ENCODE measurements at regions not wholly inside any gene's neighbourhood (a gene's known extent, or its start where the extent isn't known, plus 50 kb on each side); places are given as distances from the start of the nearest gene placed in this dataset.
A peak's percentile ranks its signal among the peaks of the same experiment; 100 is the strongest.

DNA sequence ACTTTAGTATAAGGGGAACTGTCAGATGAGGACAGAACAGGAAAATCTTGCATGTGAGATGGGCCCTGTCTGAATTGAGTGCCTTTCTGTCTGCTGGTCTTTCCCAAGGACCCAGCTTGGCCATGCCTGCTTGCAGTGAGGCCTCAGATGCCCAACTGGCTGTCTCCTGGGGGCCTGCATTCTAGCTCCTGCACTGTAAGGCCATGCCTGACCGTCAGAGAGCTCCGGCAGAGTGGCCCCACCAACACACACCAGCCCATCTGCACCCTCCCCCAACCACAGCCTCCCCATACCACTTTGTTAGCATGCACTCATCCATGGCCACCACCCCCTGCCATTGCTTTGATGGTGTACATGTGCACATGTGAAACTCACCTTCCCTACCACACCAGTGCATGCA lies 190.4 kb upstream of the RPRM start (continued):
- TF ChIP-seq, protein P1, sequence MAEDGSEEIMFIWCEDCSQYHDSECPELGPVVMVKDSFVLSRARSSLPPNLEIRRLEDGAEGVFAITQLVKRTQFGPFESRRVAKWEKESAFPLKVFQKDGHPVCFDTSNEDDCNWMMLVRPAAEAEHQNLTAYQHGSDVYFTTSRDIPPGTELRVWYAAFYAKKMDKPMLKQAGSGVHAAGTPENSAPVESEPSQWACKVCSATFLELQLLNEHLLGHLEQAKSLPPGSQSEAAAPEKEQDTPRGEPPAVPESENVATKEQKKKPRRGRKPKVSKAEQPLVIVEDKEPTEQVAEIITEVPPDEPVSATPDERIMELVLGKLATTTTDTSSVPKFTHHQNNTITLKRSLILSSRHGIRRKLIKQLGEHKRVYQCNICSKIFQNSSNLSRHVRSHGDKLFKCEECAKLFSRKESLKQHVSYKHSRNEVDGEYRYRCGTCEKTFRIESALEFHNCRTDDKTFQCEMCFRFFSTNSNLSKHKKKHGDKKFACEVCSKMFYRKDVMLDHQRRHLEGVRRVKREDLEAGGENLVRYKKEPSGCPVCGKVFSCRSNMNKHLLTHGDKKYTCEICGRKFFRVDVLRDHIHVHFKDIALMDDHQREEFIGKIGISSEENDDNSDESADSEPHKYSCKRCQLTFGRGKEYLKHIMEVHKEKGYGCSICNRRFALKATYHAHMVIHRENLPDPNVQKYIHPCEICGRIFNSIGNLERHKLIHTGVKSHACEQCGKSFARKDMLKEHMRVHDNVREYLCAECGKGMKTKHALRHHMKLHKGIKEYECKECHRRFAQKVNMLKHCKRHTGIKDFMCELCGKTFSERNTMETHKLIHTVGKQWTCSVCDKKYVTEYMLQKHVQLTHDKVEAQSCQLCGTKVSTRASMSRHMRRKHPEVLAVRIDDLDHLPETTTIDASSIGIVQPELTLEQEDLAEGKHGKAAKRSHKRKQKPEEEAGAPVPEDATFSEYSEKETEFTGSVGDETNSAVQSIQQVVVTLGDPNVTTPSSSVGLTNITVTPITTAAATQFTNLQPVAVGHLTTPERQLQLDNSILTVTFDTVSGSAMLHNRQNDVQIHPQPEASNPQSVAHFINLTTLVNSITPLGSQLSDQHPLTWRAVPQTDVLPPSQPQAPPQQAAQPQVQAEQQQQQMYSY (CRISPR knock-in tag; IDR thresholded peaks at IDR 0.05): no peak
- TF ChIP-seq NFXL1 (IDR thresholded peaks at IDR 0.05; ENCODE audit: borderline replicate concordance): no peak
- TF ChIP-seq MYC (IDR thresholded peaks at IDR 0.05; ENCODE audit: insufficient read depth, insufficient read length, insufficient replicate concordance, low read length, severe bottlenecking): no peak
- TF ChIP-seq, protein P2, sequence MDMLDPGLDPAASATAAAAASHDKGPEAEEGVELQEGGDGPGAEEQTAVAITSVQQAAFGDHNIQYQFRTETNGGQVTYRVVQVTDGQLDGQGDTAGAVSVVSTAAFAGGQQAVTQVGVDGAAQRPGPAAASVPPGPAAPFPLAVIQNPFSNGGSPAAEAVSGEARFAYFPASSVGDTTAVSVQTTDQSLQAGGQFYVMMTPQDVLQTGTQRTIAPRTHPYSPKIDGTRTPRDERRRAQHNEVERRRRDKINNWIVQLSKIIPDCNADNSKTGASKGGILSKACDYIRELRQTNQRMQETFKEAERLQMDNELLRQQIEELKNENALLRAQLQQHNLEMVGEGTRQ (IDR thresholded peaks at IDR 0.05; ENCODE audit: borderline replicate concordance, low read depth, low read length): no peak
- TF ChIP-seq, protein P3, sequence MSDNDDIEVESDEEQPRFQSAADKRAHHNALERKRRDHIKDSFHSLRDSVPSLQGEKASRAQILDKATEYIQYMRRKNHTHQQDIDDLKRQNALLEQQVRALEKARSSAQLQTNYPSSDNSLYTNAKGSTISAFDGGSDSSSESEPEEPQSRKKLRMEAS (IDR thresholded peaks at IDR 0.05; ENCODE audit: low read depth, low read length): no peak
- TF ChIP-seq SREBF1 (IDR thresholded peaks at IDR 0.05; ENCODE audit: low read length): no peak
- no peak for TF ChIP-seq EZH2 (IDR thresholded peaks at IDR 0.05; ENCODE audit: borderline replicate concordance, control insufficient read depth, low read depth, low read length)

DNA sequence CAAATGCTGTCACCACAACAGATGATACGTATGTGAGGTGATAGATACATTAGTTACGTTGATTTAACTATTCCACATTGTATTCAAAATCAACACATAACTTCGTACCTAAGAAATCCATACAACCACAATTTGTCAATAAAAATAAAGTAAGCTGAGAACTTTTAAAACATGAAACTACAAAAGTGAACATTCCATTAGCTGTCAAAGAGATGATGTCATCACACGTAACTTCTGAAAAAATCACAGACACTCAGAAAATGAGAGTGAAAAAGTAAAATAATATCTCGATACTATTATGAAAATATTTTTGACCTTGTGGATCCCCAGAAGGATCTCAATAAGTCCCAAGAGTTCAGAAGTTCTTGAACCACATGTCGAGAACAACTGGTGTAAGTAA lies 161.6 kb upstream of the GALNT13 start:
- no peaks in the 10 kb centered on the region for H4K20me1 ChIP-seq (ENCODE audit: control insufficient read depth, insufficient read depth)
- BruUV-seq (replicated peaks): no TSS peak
- no peak overlapping the region for H3K27ac ChIP-seq (ENCODE audit: control insufficient read depth, insufficient read depth)
- ChIA-PET POLR2A (no interaction called here), CTCF (interaction anchor here (0.6 kb wide), 1 partner anchor 607 kb away, joined by 3 read pairs; no protein-coding TSS in a partner anchor), RAD21 (ENCODE audit: unreplicated experiment) (no interaction called here), SMC1A (ENCODE audit: uncharacterized antibody, unreplicated experiment) (no interaction called here)
- no peak overlapping the region for H2AFZ ChIP-seq (ENCODE audit: control insufficient read depth, low read depth, low read length)
- H3K4me1 ChIP-seq (ENCODE audit: control insufficient read depth, insufficient read depth, low read length): no peaks in the 10 kb centered on the region
- intact Hi-C loops (cut with micrococcal nuclease; ENCODE audit: unreplicated experiment): no loop called here
- no peaks in the 10 kb centered on the region for H3K9me3 ChIP-seq (replicated peaks; ENCODE audit: control insufficient read depth, insufficient read depth, low read length)
- no peaks in the 10 kb centered on the region for H3K27me3 ChIP-seq (replicated peaks in 1 of 2; ENCODE audit: control insufficient read depth in 2 of 2, insufficient read depth in 2 of 2, low read length in 1 of 2)
- TF ChIP-seq ATF7 (IDR thresholded peaks at IDR 0.05; ENCODE audit: low read depth) (peak; percentile 37), PAX5 (IDR thresholded peaks at IDR 0.05; ENCODE audit: borderline replicate concordance, low read depth, low read length) (no peak)
- H3K4me3 ChIP-seq: no peak overlapping the region
- H3K9ac ChIP-seq (ENCODE audit: control insufficient read depth, insufficient read depth, low read length): no peak overlapping the region
- FAIRE-seq (no peak), ATAC-seq (no peak), DNase-seq (ENCODE audit: low read depth, low spot score) (no peak)
- in situ Hi-C loops (cut with MboI): no loop called here
- no peaks in the 10 kb centered on the region for H3K36me3 ChIP-seq (ENCODE audit: control insufficient read depth in 2 of 2, insufficient read depth in 2 of 2, low read length in 1 of 2)
- no peak overlapping the region for H3K4me2 ChIP-seq (ENCODE audit: control insufficient read depth, insufficient read depth)
- no peaks in the 10 kb centered on the region for H3K79me2 ChIP-seq (ENCODE audit: control insufficient read depth, insufficient read depth, low read length)
- WGBS (ENCODE audit: insufficient coverage, insufficient replicate concordance, low lambda C conversion rate, missing lambda C conversion rate): 32% methylated on average over 6 of the region's 6 CpGs
